ENCODE measurements at regions not wholly inside any gene's neighbourhood (a gene's known extent, or its start where the extent isn't known, plus 50 kb on each side); places are given as distances from the start of the nearest gene placed in this dataset.

DNA sequence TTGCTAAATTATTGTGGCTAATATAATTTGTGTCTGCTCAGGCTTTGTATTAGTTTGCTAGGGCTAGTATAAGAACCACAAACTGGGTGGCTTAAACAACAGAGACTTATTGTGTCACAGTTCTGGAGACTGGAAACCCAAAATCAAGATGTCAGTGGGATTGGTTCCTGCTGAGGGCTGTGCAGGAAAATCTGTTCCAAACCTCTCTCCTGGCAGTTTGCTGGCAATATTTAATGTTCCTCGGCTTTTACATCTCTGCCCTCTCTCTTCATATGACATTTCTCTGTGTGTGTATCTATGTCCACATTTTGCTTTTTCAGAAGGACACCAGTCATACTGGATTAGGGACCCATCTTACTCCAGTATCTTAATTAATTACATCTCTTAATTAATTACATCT, 498.8 kb upstream of the CD180 start:
- TF ChIP-seq, protein P1, sequence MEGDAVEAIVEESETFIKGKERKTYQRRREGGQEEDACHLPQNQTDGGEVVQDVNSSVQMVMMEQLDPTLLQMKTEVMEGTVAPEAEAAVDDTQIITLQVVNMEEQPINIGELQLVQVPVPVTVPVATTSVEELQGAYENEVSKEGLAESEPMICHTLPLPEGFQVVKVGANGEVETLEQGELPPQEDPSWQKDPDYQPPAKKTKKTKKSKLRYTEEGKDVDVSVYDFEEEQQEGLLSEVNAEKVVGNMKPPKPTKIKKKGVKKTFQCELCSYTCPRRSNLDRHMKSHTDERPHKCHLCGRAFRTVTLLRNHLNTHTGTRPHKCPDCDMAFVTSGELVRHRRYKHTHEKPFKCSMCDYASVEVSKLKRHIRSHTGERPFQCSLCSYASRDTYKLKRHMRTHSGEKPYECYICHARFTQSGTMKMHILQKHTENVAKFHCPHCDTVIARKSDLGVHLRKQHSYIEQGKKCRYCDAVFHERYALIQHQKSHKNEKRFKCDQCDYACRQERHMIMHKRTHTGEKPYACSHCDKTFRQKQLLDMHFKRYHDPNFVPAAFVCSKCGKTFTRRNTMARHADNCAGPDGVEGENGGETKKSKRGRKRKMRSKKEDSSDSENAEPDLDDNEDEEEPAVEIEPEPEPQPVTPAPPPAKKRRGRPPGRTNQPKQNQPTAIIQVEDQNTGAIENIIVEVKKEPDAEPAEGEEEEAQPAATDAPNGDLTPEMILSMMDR (IDR thresholded peaks at IDR 0.05) = no peak
- TF ChIP-seq EP300 (IDR thresholded peaks at IDR 0.05) = no peak
